ENCODE measurements at regions not wholly inside any gene's neighbourhood (a gene's known extent, or its start where the extent isn't known, plus 50 kb on each side); places are given as distances from the start of the nearest gene placed in this dataset.

- peaks cover 12% of the 10 kb centered on the region for H3K4me1 ChIP-seq (ENCODE audit: control insufficient read depth, insufficient read depth, low read length)
- H3K4me3 ChIP-seq (ENCODE audit: low read depth, low read length): no peak overlapping the region
- no peaks in the 10 kb centered on the region for H3K36me3 ChIP-seq (ENCODE audit: control insufficient read depth, insufficient read depth, low read length)
- H3K27me3 ChIP-seq (ENCODE audit: control insufficient read depth, insufficient read depth, low read length): no peaks in the 10 kb centered on the region
- H3K9ac ChIP-seq (ENCODE audit: low read length): no peak overlapping the region
- no peak overlapping the region for H3K27ac ChIP-seq (ENCODE audit: low read depth, low read length)
- H3K9me3 ChIP-seq (ENCODE audit: control insufficient read depth, insufficient read depth, low read depth, low read length): no peaks in the 10 kb centered on the region
Observed at GRCh38 chr14:65943916-65944410, 531.4 kb downstream of the FUT8 start.

- H3K4me3 ChIP-seq (ENCODE audit: low read depth, low read length): no peak overlapping the region
- no peaks in the 10 kb centered on the region for H3K9me3 ChIP-seq (ENCODE audit: control insufficient read depth, insufficient read depth, low read depth, low read length)
- H3K27me3 ChIP-seq (ENCODE audit: control insufficient read depth, insufficient read depth, low read length): no peaks in the 10 kb centered on the region
- peaks cover 12% of the 10 kb centered on the region for H3K4me1 ChIP-seq (ENCODE audit: control insufficient read depth, insufficient read depth, low read length)
- no peaks in the 10 kb centered on the region for H3K36me3 ChIP-seq (ENCODE audit: control insufficient read depth, insufficient read depth, low read length)
- H3K27ac ChIP-seq (ENCODE audit: low read depth, low read length): no peak overlapping the region
- H3K9ac ChIP-seq (ENCODE audit: low read length): no peak overlapping the region
Observed at GRCh38 chr14:65945327-65945726, 532.8 kb downstream of the FUT8 start.

- no peaks in the 10 kb centered on the region for H3K27me3 ChIP-seq (ENCODE audit: control insufficient read depth, insufficient read depth, low read length)
- H3K27ac ChIP-seq (ENCODE audit: low read depth, low read length): no peak overlapping the region
- H3K36me3 ChIP-seq (ENCODE audit: control insufficient read depth, insufficient read depth, low read length): no peaks in the 10 kb centered on the region
- H3K9me3 ChIP-seq (ENCODE audit: control insufficient read depth, insufficient read depth, low read depth, low read length): no peaks in the 10 kb centered on the region
- no peak overlapping the region for H3K4me3 ChIP-seq (ENCODE audit: low read depth, low read length)
- H3K4me1 ChIP-seq (ENCODE audit: control insufficient read depth, insufficient read depth, low read length): peaks cover 7% of the 10 kb centered on the region
- H3K9ac ChIP-seq (ENCODE audit: low read length): no peak overlapping the region
Observed at GRCh38 chr14:65946494-65946893, 534.0 kb downstream of the FUT8 start.

GRCh38 chr14:65948302-65948701, 535.8 kb downstream of the FUT8 start:
- H3K4me3 ChIP-seq (ENCODE audit: low read depth, low read length): no peak overlapping the region
- no peaks in the 10 kb centered on the region for H3K36me3 ChIP-seq (ENCODE audit: control insufficient read depth, insufficient read depth, low read length)
- H3K27ac ChIP-seq (ENCODE audit: low read depth, low read length): no peak overlapping the region
- H3K27me3 ChIP-seq (ENCODE audit: control insufficient read depth, insufficient read depth, low read length): no peaks in the 10 kb centered on the region
- H3K9ac ChIP-seq (ENCODE audit: low read length): no peak overlapping the region
- H3K9me3 ChIP-seq (ENCODE audit: control insufficient read depth, insufficient read depth, low read depth, low read length): no peaks in the 10 kb centered on the region
- peaks cover 7% of the 10 kb centered on the region; the same call in 1 of the 2 replicates for H3K4me1 ChIP-seq (ENCODE audit: control insufficient read depth, insufficient read depth, low read length)

GRCh38 chr14:65949711-65950516, 536.3 kb upstream of the CCDC196 start:
- H3K4me3 ChIP-seq (ENCODE audit: low read depth, low read length): no peak overlapping the region
- H3K9me3 ChIP-seq (ENCODE audit: control insufficient read depth, insufficient read depth, low read depth, low read length): no peaks in the 10 kb centered on the region
- no peak overlapping the region for H3K9ac ChIP-seq (ENCODE audit: low read length)
- H3K36me3 ChIP-seq (ENCODE audit: control insufficient read depth, insufficient read depth, low read length): no peaks in the 10 kb centered on the region
- H3K27ac ChIP-seq (ENCODE audit: low read depth, low read length): no peak overlapping the region
- no peaks in the 10 kb centered on the region for H3K27me3 ChIP-seq (ENCODE audit: control insufficient read depth, insufficient read depth, low read length)
- peaks cover 7% of the 10 kb centered on the region; the same call in 1 of the 2 replicates for H3K4me1 ChIP-seq (ENCODE audit: control insufficient read depth, insufficient read depth, low read length)

- no peaks in the 10 kb centered on the region for H3K36me3 ChIP-seq (ENCODE audit: control insufficient read depth, insufficient read depth, low read length)
- peaks cover 19% of the 10 kb centered on the region for H3K4me1 ChIP-seq (ENCODE audit: control insufficient read depth, insufficient read depth, low read length)
- no peak overlapping the region for H3K9ac ChIP-seq (ENCODE audit: low read length)
- H3K27me3 ChIP-seq (ENCODE audit: control insufficient read depth, insufficient read depth, low read length): no peaks in the 10 kb centered on the region
- H3K27ac ChIP-seq (ENCODE audit: low read depth, low read length): no peak overlapping the region
- no peak overlapping the region for H3K4me3 ChIP-seq (ENCODE audit: low read depth, low read length)
- peaks cover 4% of the 10 kb centered on the region for H3K9me3 ChIP-seq (ENCODE audit: control insufficient read depth, insufficient read depth, low read depth, low read length)
Observed at GRCh38 chr14:65954942-65955341, 531.2 kb upstream of the CCDC196 start.

GRCh38 chr14:65957631-65958205, 528.5 kb upstream of the CCDC196 start:
- H3K9ac ChIP-seq (ENCODE audit: low read length): peak overlapping the region; percentile 2
- H3K27me3 ChIP-seq (ENCODE audit: control insufficient read depth, insufficient read depth, low read length): no peaks in the 10 kb centered on the region
- H3K9me3 ChIP-seq (ENCODE audit: control insufficient read depth, insufficient read depth, low read depth, low read length): peaks cover 4% of the 10 kb centered on the region
- 0 out of 2 replicates have a peak overlapping the region, but pooled peaks have one; percentile 21 for H3K27ac ChIP-seq (ENCODE audit: low read depth, low read length)
- H3K4me3 ChIP-seq (ENCODE audit: low read depth, low read length): no peak overlapping the region
- H3K4me1 ChIP-seq (ENCODE audit: control insufficient read depth, insufficient read depth, low read length): peaks cover 20% of the 10 kb centered on the region
- H3K36me3 ChIP-seq (ENCODE audit: control insufficient read depth, insufficient read depth, low read length): no peaks in the 10 kb centered on the region

- H3K9me3 ChIP-seq (ENCODE audit: control insufficient read depth, insufficient read depth, low read depth, low read length): peaks cover 4% of the 10 kb centered on the region
- H3K9ac ChIP-seq (ENCODE audit: low read length): no peak overlapping the region
- H3K36me3 ChIP-seq (ENCODE audit: control insufficient read depth, insufficient read depth, low read length): no peaks in the 10 kb centered on the region
- H3K4me1 ChIP-seq (ENCODE audit: control insufficient read depth, insufficient read depth, low read length): peaks cover 24% of the 10 kb centered on the region
- H3K4me3 ChIP-seq (ENCODE audit: low read depth, low read length): no peak overlapping the region
- H3K27me3 ChIP-seq (ENCODE audit: control insufficient read depth, insufficient read depth, low read length): no peaks in the 10 kb centered on the region
- H3K27ac ChIP-seq (ENCODE audit: low read depth, low read length): no peak overlapping the region
Observed at GRCh38 chr14:65958664-65959562, 527.3 kb upstream of the CCDC196 start.

GRCh38 chr14:65959563-65960024, 526.6 kb upstream of the CCDC196 start:
- Histone ChIP-seq H3K27ac (ENCODE audit: low read depth, low read length) (no peak overlapping the region), H3K36me3 (ENCODE audit: control insufficient read depth, insufficient read depth, low read length) (no peaks in the 10 kb centered on the region), H3K27me3 (ENCODE audit: control insufficient read depth, insufficient read depth, low read length) (no peaks in the 10 kb centered on the region), H3K4me3 (ENCODE audit: low read depth, low read length) (no peak overlapping the region), H3K9me3 (ENCODE audit: control insufficient read depth, insufficient read depth, low read depth, low read length) (peaks cover 4% of the 10 kb centered on the region), H3K9ac (ENCODE audit: low read length) (no peak overlapping the region), H3K4me1 (ENCODE audit: control insufficient read depth, insufficient read depth, low read length) (peaks cover 24% of the 10 kb centered on the region)

GRCh38 chr14:65961004-65961403, 525.2 kb upstream of the CCDC196 start:
- Histone ChIP-seq H3K27ac (ENCODE audit: low read depth, low read length) (no peak overlapping the region), H3K36me3 (ENCODE audit: control insufficient read depth, insufficient read depth, low read length) (no peaks in the 10 kb centered on the region), H3K9me3 (ENCODE audit: control insufficient read depth, insufficient read depth, low read depth, low read length) (peaks cover 4% of the 10 kb centered on the region), H3K4me3 (ENCODE audit: low read depth, low read length) (no peak overlapping the region), H3K9ac (ENCODE audit: low read length) (no peak overlapping the region), H3K4me1 (ENCODE audit: control insufficient read depth, insufficient read depth, low read length) (peaks cover 24% of the 10 kb centered on the region), H3K27me3 (ENCODE audit: control insufficient read depth, insufficient read depth, low read length) (no peaks in the 10 kb centered on the region)
